Caco-2 (cell line): ENCODE measurements at regions not wholly inside any gene's neighbourhood (a gene's known extent, or its start where the extent isn't known, plus 50 kb on each side); places are given as distances from the start of the nearest gene placed in this dataset.

Source experiments
- BruUV-seq: library from RNA; stranded (reverse); fragments of 400-500 nt; replicated peaks from 2 replicates; lab custom pipeline; 2021; lab: Mats Ljungman, UMichigan
- CTCF ChIA-PET: fragments of 300-600 bp; sonication (Branson Sonifier 250); formaldehyde crosslinking; loops from one replicate; lab custom pipeline; 2022; ENCODE audit warnings: antibody characterized with exemption; lab: Charles Lee
- POLR2A ChIA-PET: fragments of 300-600 bp; sonication (Branson Sonifier 250); formaldehyde crosslinking; loops from one replicate; lab custom pipeline; 2022; ENCODE audit warnings: antibody characterized with exemption; lab: Charles Lee
- DNase-seq, 2 experiments: peaks; one replicate each; pipeline versions ENCODE4 v3.0.0 to v3.0.0-alpha.2; 2020 to 2022
- H3K27me3 ChIP-seq: replicated peaks from 2 replicates; pipeline ENCODE4 v1.6.0; 2011; ENCODE audit warnings: low read length; ENCODE audit not compliant: control insufficient read depth, insufficient read depth
- H3K36me3 ChIP-seq: 2 replicates; pipeline ENCODE4 v1.5.1; 2011; ENCODE audit warnings: low read length; ENCODE audit not compliant: control insufficient read depth, insufficient read depth
- H3K4me1 ChIP-seq: fragments of 250-450 bp; sonication (Bioruptor Pico); 2 replicates; pipeline ENCODE4 v1.5.1; 2020; ENCODE audit warnings: mild to moderate bottlenecking
- H3K4me3 ChIP-seq: 2 replicates; pipeline ENCODE4 v1.5.1; 2011; ENCODE audit warnings: low read depth, mild to moderate bottlenecking, control low read depth, low read length
- H3K9me3 ChIP-seq: fragments of 250-450 bp; sonication (Bioruptor Pico); 2 replicates; pipeline ENCODE4 v1.5.1; 2020; ENCODE audit warnings: mild to moderate bottlenecking, moderate library complexity
- H3K27ac Mint-ChIP-seq: one replicate; pipeline ENCODE4 v1.8.0; 2022; ENCODE audit warnings: mixed read lengths; ENCODE audit not compliant: unreplicated experiment
- H3K27me3 Mint-ChIP-seq: one replicate; pipeline ENCODE4 v1.8.0; 2022; ENCODE audit warnings: mixed read lengths; ENCODE audit not compliant: insufficient read depth, unreplicated experiment
- H3K36me3 Mint-ChIP-seq: one replicate; pipeline ENCODE4 v1.8.0; 2022; ENCODE audit warnings: mild to moderate bottlenecking, mixed read lengths; ENCODE audit not compliant: insufficient read depth, unreplicated experiment
- H3K4me1 Mint-ChIP-seq: one replicate; pipeline ENCODE4 v1.8.0; 2022; ENCODE audit warnings: low read depth, mixed read lengths; ENCODE audit not compliant: unreplicated experiment
- H3K4me3 Mint-ChIP-seq: one replicate; pipeline ENCODE4 v1.8.0; 2022; ENCODE audit warnings: mild to moderate bottlenecking, moderate library complexity, mixed read lengths; ENCODE audit not compliant: unreplicated experiment
- H3K9me3 Mint-ChIP-seq: one replicate; pipeline ENCODE4 v1.8.0; 2022; ENCODE audit warnings: mixed read lengths; ENCODE audit not compliant: unreplicated experiment
- CTCF ChIP-seq, 2 experiments: fragments of 200-600 bp in 1 of 2; IDR thresholded peaks; 1 replicate in 1 of 2; 2 replicates in 1 of 2; pipeline versions ENCODE4 v1.5.1 to v1.8.0; 2011 to 2022; ENCODE audit warnings: antibody characterized with exemption in 1 of 2, control low read depth in 1 of 2, inconsistent platforms in 1 of 2, low read depth in 1 of 2, low read length in 1 of 2, mild to moderate bottlenecking in 1 of 2, moderate library complexity in 1 of 2; ENCODE audit not compliant: insufficient read depth in 1 of 2, severe bottlenecking in 1 of 2, unreplicated experiment in 1 of 2
- intact Hi-C: fragments of 100-400 bp; cut with micrococcal nuclease; formaldehyde crosslinking; loops from one replicate; pipeline ENCODE4 v1.10.0; 2022; ENCODE audit not compliant: unreplicated experiment

DNA sequence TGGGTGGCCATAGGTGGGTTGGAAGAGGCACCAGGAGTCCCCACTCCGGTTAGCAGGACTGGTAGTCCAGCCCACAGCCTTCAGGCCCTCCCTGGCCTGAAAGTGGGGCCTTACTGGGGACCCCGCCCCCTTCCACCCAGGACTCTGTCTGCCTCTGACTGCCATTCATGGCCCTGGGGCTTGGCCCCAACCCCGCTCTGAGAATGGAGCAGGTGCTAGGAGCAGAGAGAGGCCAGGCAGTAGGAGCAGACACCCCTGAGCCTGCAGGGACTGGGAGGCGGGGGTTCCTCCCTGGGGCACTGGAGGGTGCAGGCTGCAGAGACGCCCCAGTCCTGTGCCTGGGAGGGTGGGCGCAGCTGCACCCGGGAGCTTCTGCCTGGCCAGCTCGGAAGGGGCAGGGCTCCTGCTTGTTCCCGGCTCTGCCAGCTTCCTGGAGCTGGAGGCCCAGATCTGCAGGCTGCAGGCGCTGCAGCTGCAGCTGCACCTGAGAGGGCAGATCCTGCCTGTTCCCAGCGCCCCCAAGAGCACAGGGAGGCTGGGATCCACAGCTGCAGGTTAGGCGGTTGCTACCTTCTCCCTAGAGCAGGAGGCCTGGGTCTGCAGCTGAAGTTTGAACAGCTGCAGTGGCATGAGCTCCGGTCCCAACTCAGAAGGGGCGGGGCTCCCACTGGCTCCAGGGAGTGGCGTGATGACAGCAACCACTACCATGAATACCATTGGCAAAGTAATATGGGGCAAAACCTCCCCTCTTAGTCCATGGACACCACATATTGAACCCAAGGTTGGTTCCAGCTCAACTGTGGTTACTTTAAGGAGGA lies 194.7 kb downstream of the SQOR start:
- TF ChIP-seq CTCF (IDR thresholded peaks at IDR 0.05; ENCODE audit: insufficient read depth in 1 of 2, low read depth in 1 of 2, low read length in 1 of 2, severe bottlenecking in 1 of 2, unreplicated experiment in 1 of 2), result no peak
- Mint-ChIP-seq H3K4me1 (no peaks in the 10 kb centered on the region), H3K36me3 (no peaks in the 10 kb centered on the region), H3K27me3 (no peaks in the 10 kb centered on the region), H3K27ac (no peak overlapping the region), H3K4me3 (no peak overlapping the region), H3K9me3 (peaks cover 3% of the 10 kb centered on the region)
- H3K36me3 ChIP-seq, result no peaks in the 10 kb centered on the region
- ChIA-PET CTCF (interaction anchor here (0.8 kb wide), 1 partner anchor 12 kb away, joined by 3 read pairs; no protein-coding TSS in a partner anchor), POLR2A (no interaction called here)
- H3K27me3 ChIP-seq, result no peaks in the 10 kb centered on the region
- DNase-seq, result no peak
- H3K4me3 ChIP-seq, result no peak overlapping the region
- no peaks in the 10 kb centered on the region for H3K9me3 ChIP-seq
- intact Hi-C loops, result no loop called here
- no peaks in the 10 kb centered on the region for H3K4me1 ChIP-seq
- BruUV-seq, result no TSS peak

DNA sequence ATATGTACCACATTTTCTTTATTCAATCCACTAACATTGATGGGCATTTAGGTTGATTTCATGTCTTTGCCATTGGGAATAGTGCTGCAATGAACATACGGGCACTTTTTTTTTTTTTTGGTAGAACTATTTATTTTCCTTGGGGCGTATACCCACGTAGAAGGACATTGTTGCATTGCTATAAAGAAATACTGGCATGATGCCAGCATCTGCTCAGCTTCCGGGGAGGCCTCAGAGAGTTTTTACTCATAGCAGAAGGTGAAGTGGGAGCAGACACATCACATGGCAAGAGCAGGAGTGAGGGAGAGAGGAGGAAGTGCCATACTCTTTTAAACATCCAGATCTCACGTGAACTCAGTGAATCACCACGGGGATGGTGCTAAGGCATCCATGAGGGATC lies 197.0 kb downstream of the SQOR start:
- Histone ChIP-seq H3K4me1 (no peaks in the 10 kb centered on the region), H3K36me3 (no peaks in the 10 kb centered on the region), H3K9me3 (no peaks in the 10 kb centered on the region), H3K4me3 (no peak overlapping the region), H3K27me3 (no peaks in the 10 kb centered on the region)
- H3K27me3 Mint-ChIP-seq, result no peaks in the 10 kb centered on the region
- no peak for TF ChIP-seq CTCF (IDR thresholded peaks at IDR 0.05; ENCODE audit: insufficient read depth in 1 of 2, low read depth in 1 of 2, low read length in 1 of 2, severe bottlenecking in 1 of 2, unreplicated experiment in 1 of 2)
- CTCF ChIA-PET, result no interaction called here
- H3K27ac Mint-ChIP-seq, result no peak overlapping the region
- BruUV-seq, result no TSS peak
- DNase-seq, result no peak
- H3K9me3 Mint-ChIP-seq, result no peaks in the 10 kb centered on the region
- H3K36me3 Mint-ChIP-seq, result no peaks in the 10 kb centered on the region
- POLR2A ChIA-PET, result no interaction called here
- intact Hi-C loops, result no loop called here
- H3K4me1 Mint-ChIP-seq, result no peaks in the 10 kb centered on the region
- H3K4me3 Mint-ChIP-seq, result no peak overlapping the region

DNA sequence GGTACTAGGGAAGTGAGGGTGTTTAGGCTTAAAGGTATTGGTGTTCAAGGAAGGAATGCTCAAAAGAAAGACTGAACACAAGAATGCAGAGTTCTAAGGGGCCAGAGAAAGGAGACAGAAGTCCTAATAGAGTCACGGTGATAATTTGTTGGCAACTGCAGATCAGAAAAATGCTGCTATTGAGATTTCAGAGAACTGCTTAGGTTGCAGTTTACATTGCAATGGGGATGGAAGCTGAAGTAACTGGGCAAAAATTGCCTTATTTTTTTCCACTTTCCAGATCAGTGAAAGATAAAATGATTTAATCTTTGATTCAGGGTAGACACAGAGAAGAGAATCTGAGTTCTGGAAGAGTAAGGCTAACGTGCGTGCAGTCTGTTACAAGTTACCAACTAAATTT lies 199.8 kb downstream of the SQOR start:
- Mint-ChIP-seq H3K9me3 (no peaks in the 10 kb centered on the region), H3K4me1 (no peaks in the 10 kb centered on the region), H3K4me3 (no peak overlapping the region), H3K27me3 (no peaks in the 10 kb centered on the region), H3K36me3 (no peaks in the 10 kb centered on the region), H3K27ac (no peak overlapping the region)
- no TSS peak for BruUV-seq
- Histone ChIP-seq H3K4me1 (no peaks in the 10 kb centered on the region), H3K9me3 (no peaks in the 10 kb centered on the region), H3K27me3 (no peaks in the 10 kb centered on the region), H3K4me3 (no peak overlapping the region), H3K36me3 (no peaks in the 10 kb centered on the region)
- TF ChIP-seq CTCF (IDR thresholded peaks at IDR 0.05; ENCODE audit: insufficient read depth in 1 of 2, low read depth in 1 of 2, low read length in 1 of 2, severe bottlenecking in 1 of 2, unreplicated experiment in 1 of 2), result no peak
- intact Hi-C loops, result no loop called here
- DNase-seq, result no peak
- ChIA-PET POLR2A (no interaction called here), CTCF (no interaction called here)
